Adipocyte (in vitro differentiated cells): ENCODE measurements at regions not wholly inside any gene's neighbourhood (a gene's known extent, or its start where the extent isn't known, plus 50 kb on each side); places are given as distances from the start of the nearest gene placed in this dataset.

Experiments used
- DNase-seq: peaks from one replicate; pipeline ENCODE4 v3.0.0-alpha.2; 2015; ENCODE audit warnings: low read depth
- H3K27me3 ChIP-seq: replicated peaks from 2 replicates; pipeline ENCODE4 v1.7.0; 2013; ENCODE audit warnings: mild to moderate bottlenecking, low read length, moderate library complexity; ENCODE audit not compliant: control insufficient read depth, insufficient read depth
- H3K36me3 ChIP-seq: 2 replicates; pipeline ENCODE4 v1.7.0; 2013; ENCODE audit warnings: low read length, mild to moderate bottlenecking, moderate library complexity; ENCODE audit not compliant: control insufficient read depth, insufficient read depth, severe bottlenecking
- H3K4me1 ChIP-seq: 2 replicates; pipeline ENCODE4 v1.7.0; 2013; ENCODE audit warnings: mild to moderate bottlenecking, low read length, moderate library complexity; ENCODE audit not compliant: control insufficient read depth, insufficient read depth
- H3K4me3 ChIP-seq: 2 replicates; pipeline ENCODE4 v1.7.0; 2013; ENCODE audit warnings: mild to moderate bottlenecking, low read length, moderate library complexity
- H3K9ac ChIP-seq: 2 replicates; pipeline ENCODE4 v1.7.0; 2013; ENCODE audit warnings: mild to moderate bottlenecking, low read length, moderate library complexity
- H3K9me3 ChIP-seq: 2 replicates; pipeline ENCODE4 v1.7.0; 2013; ENCODE audit warnings: mild to moderate bottlenecking, low read length, moderate library complexity; ENCODE audit not compliant: control insufficient read depth

- peaks cover 5% of the 10 kb centered on the region for H3K9me3 ChIP-seq
Measured at GRCh38 chr7:52777051-52777822, 258.2 kb upstream of the POM121L12 start.

GRCh38 chr7:52775876-52776275 is 259.6 kb upstream of the POM121L12 start:
- no peak overlapping the region for H3K4me3 ChIP-seq
- no peaks in the 10 kb centered on the region for H3K36me3 ChIP-seq
- no peak for DNase-seq
- H3K9ac ChIP-seq: no peak overlapping the region
- no peaks in the 10 kb centered on the region for H3K4me1 ChIP-seq
- peaks cover 5% of the 10 kb centered on the region for H3K9me3 ChIP-seq
- no peaks in the 10 kb centered on the region for H3K27me3 ChIP-seq

More at GRCh38 chr7:52777051-52777822, 258.2 kb upstream of the POM121L12 start:
- DNase-seq: no peak
- Histone ChIP-seq H3K4me3 (no peak overlapping the region), H3K9ac (no peak overlapping the region), H3K4me1 (no peaks in the 10 kb centered on the region), H3K36me3 (no peaks in the 10 kb centered on the region), H3K27me3 (no peaks in the 10 kb centered on the region)

GRCh38 chr7:52771177-52771576 is 264.3 kb upstream of the POM121L12 start:
- DNase-seq: no peak
- Histone ChIP-seq H3K4me3 (no peak overlapping the region), H3K36me3 (no peaks in the 10 kb centered on the region), H3K4me1 (no peaks in the 10 kb centered on the region), H3K9me3 (no peaks in the 10 kb centered on the region), H3K9ac (no peak overlapping the region), H3K27me3 (no peaks in the 10 kb centered on the region)

- H3K36me3 ChIP-seq: no peaks in the 10 kb centered on the region
- no peak overlapping the region for H3K9ac ChIP-seq
- H3K27me3 ChIP-seq: no peaks in the 10 kb centered on the region
- H3K9me3 ChIP-seq: no peaks in the 10 kb centered on the region
- H3K4me1 ChIP-seq: no peaks in the 10 kb centered on the region
- no peak overlapping the region for H3K4me3 ChIP-seq
- DNase-seq: no peak
Measured at GRCh38 chr7:52764492-52765169, 270.8 kb upstream of the POM121L12 start.

GRCh38 chr7:52758356-52758755 is 277.1 kb upstream of the POM121L12 start:
- no peaks in the 10 kb centered on the region for H3K36me3 ChIP-seq
- DNase-seq: no peak
- no peaks in the 10 kb centered on the region for H3K9me3 ChIP-seq
- H3K27me3 ChIP-seq: no peaks in the 10 kb centered on the region
- no peaks in the 10 kb centered on the region for H3K4me1 ChIP-seq
- H3K9ac ChIP-seq: no peak overlapping the region
- H3K4me3 ChIP-seq: no peak overlapping the region

- no peaks in the 10 kb centered on the region for H3K9me3 ChIP-seq
- DNase-seq: no peak
- no peak overlapping the region for H3K4me3 ChIP-seq
- H3K36me3 ChIP-seq: no peaks in the 10 kb centered on the region
- no peaks in the 10 kb centered on the region for H3K4me1 ChIP-seq
- H3K9ac ChIP-seq: no peak overlapping the region
- H3K27me3 ChIP-seq: no peaks in the 10 kb centered on the region
Measured at GRCh38 chr7:52753855-52754254, 281.6 kb upstream of the POM121L12 start.

GRCh38 chr7:52752891-52753290 is 282.5 kb upstream of the POM121L12 start:
- Histone ChIP-seq H3K4me1 (no peaks in the 10 kb centered on the region), H3K9me3 (no peaks in the 10 kb centered on the region), H3K9ac (no peak overlapping the region), H3K36me3 (no peaks in the 10 kb centered on the region), H3K4me3 (no peak overlapping the region), H3K27me3 (no peaks in the 10 kb centered on the region)
- no peak for DNase-seq

GRCh38 chr7:52749880-52750279 is 285.6 kb upstream of the POM121L12 start:
- DNase-seq: no peak
- Histone ChIP-seq H3K9me3 (no peaks in the 10 kb centered on the region), H3K4me3 (no peak overlapping the region), H3K4me1 (no peaks in the 10 kb centered on the region), H3K27me3 (no peaks in the 10 kb centered on the region), H3K36me3 (no peaks in the 10 kb centered on the region), H3K9ac (no peak overlapping the region)

GRCh38 chr7:52747817-52748216 is 287.6 kb upstream of the POM121L12 start:
- no peaks in the 10 kb centered on the region for H3K36me3 ChIP-seq
- H3K27me3 ChIP-seq: no peaks in the 10 kb centered on the region
- H3K9me3 ChIP-seq: no peaks in the 10 kb centered on the region
- H3K4me1 ChIP-seq: no peaks in the 10 kb centered on the region
- no peak overlapping the region for H3K9ac ChIP-seq
- H3K4me3 ChIP-seq: no peak overlapping the region
- DNase-seq: no peak

GRCh38 chr7:52741670-52742290 is 293.7 kb upstream of the POM121L12 start:
- H3K9me3 ChIP-seq: no peaks in the 10 kb centered on the region
- H3K4me3 ChIP-seq: no peak overlapping the region
- no peak for DNase-seq
- H3K9ac ChIP-seq: no peak overlapping the region
- no peaks in the 10 kb centered on the region for H3K36me3 ChIP-seq
- no peaks in the 10 kb centered on the region for H3K27me3 ChIP-seq
- H3K4me1 ChIP-seq: no peaks in the 10 kb centered on the region

- Histone ChIP-seq H3K9ac (no peak overlapping the region), H3K4me3 (no peak overlapping the region), H3K9me3 (peaks cover 5% of the 10 kb centered on the region), H3K36me3 (no peaks in the 10 kb centered on the region), H3K4me1 (no peaks in the 10 kb centered on the region), H3K27me3 (no peaks in the 10 kb centered on the region)
- DNase-seq: no peak
Measured at GRCh38 chr7:52735656-52736055, 299.8 kb upstream of the POM121L12 start.
